Natural killer cell (primary cell): ENCODE measurements at regions not wholly inside any gene's neighbourhood (a gene's known extent, or its start where the extent isn't known, plus 50 kb on each side); places are given as distances from the start of the nearest gene placed in this dataset.

Source experiments
- ATAC-seq, 3 donors: fragments of 150-1000 bp in 2 of 3; fragments of 200-7000 bp in 1 of 3; cut with Tn5 transposase; 1 replicate in 1 of 3; 2 replicates in 2 of 3; pipeline ENCODE4 v1.10.0; 2021; ENCODE audit warnings: mild to moderate bottlenecking in 2 of 3, moderate library complexity in 2 of 3
- DNase-seq, 2 donors: peaks; one replicate each; pipeline versions ENCODE4 v3.0.0 to v3.0.0-alpha.2; 2013 to 2021; ENCODE audit warnings: mixed read lengths in 1 of 2
- H3K27ac ChIP-seq: one replicate; pipeline ENCODE4 v1.5.1; 2013; ENCODE audit warnings: mild to moderate bottlenecking, low read length
- H3K27me3 ChIP-seq: one replicate; pipeline ENCODE4 v1.6.1; 2013; ENCODE audit warnings: low read length; ENCODE audit not compliant: control insufficient read depth, insufficient read depth
- H3K36me3 ChIP-seq: one replicate; pipeline ENCODE4 v1.6.1; 2013; ENCODE audit warnings: low read length; ENCODE audit not compliant: control insufficient read depth, insufficient read depth
- H3K4me1 ChIP-seq: one replicate; pipeline ENCODE4 v1.6.1; 2013; ENCODE audit warnings: low read length; ENCODE audit not compliant: control insufficient read depth, insufficient read depth
- H3K4me3 ChIP-seq: one replicate; pipeline ENCODE4 v1.5.1; 2013; ENCODE audit warnings: low read length
- H3K9me3 ChIP-seq: one replicate; pipeline ENCODE4 v1.6.1; 2013; ENCODE audit warnings: low read length; ENCODE audit not compliant: control insufficient read depth, insufficient read depth
- H3K27ac Mint-ChIP-seq, 2 donors: one replicate each; pipeline ENCODE4 v1.8.0; 2022; ENCODE audit warnings: mild to moderate bottlenecking in 2 of 2, mixed read lengths in 2 of 2, moderate library complexity in 1 of 2
- H3K27me3 Mint-ChIP-seq, 2 donors: one replicate each; pipeline ENCODE4 v1.8.0; 2022; ENCODE audit warnings: low read depth in 2 of 2, mixed read lengths in 2 of 2
- H3K36me3 Mint-ChIP-seq: one replicate; pipeline ENCODE4 v1.8.0; 2022; ENCODE audit warnings: mixed read lengths
- H3K4me1 Mint-ChIP-seq, 2 donors: one replicate each; pipeline ENCODE4 v1.8.0; 2022; ENCODE audit warnings: mixed read lengths in 2 of 2
- H3K4me3 Mint-ChIP-seq: one replicate; pipeline ENCODE4 v1.8.0; 2022; ENCODE audit warnings: mild to moderate bottlenecking, moderate library complexity, mixed read lengths
- H3K9me3 Mint-ChIP-seq, 2 donors: one replicate each; pipeline ENCODE4 v1.8.0; 2022; ENCODE audit warnings: mixed read lengths in 2 of 2
- CTCF ChIP-seq: fragments of 200-600 bp; IDR thresholded peaks from one replicate; pipeline ENCODE4 v1.8.0; 2022; ENCODE audit warnings: antibody characterized with exemption
- WGBS: methylation state at CpG from one replicate; pipeline ENCODE4 v1.1.7; 2013; ENCODE audit warnings: missing lambda C conversion rate; ENCODE audit not compliant: insufficient coverage; 5-methylcytosine and 5-hydroxymethylcytosine counted together
- intact Hi-C: fragments of 100-400 bp; cut with micrococcal nuclease; formaldehyde crosslinking; loops from one replicate; pipeline ENCODE4 v1.14.2; 2022

GRCh38 chr2:35104309-35104708 is 1251.3 kb upstream of the CRIM1 start:
- Mint-ChIP-seq H3K27me3 (no peaks in the 10 kb centered on the region), H3K36me3 (no peaks in the 10 kb centered on the region), H3K4me3 (no peak overlapping the region), H3K4me1 (no peaks in the 10 kb centered on the region), H3K9me3 (peaks cover 2 to 7% of the 10 kb centered on the region in 2 donors), H3K27ac (no peak overlapping the region)
- Histone ChIP-seq H3K27me3 (no peaks in the 10 kb centered on the region), H3K4me1 (no peaks in the 10 kb centered on the region), H3K4me3 (no peak overlapping the region), H3K9me3 (no peaks in the 10 kb centered on the region), H3K27ac (no peak overlapping the region), H3K36me3 (no peaks in the 10 kb centered on the region)
- WGBS, result no CpG with 5 or more reads among the region's 1 CpG
- TF ChIP-seq CTCF, result no peak
- DNase-seq (no peak), ATAC-seq (no peak)
- intact Hi-C loops, result no loop called here

GRCh38 chr2:35099342-35099741 is 1256.2 kb upstream of the CRIM1 start:
- no peak for DNase-seq
- Histone ChIP-seq H3K4me1 (no peaks in the 10 kb centered on the region), H3K4me3 (no peak overlapping the region), H3K36me3 (no peaks in the 10 kb centered on the region), H3K27ac (no peak overlapping the region), H3K9me3 (no peaks in the 10 kb centered on the region), H3K27me3 (no peaks in the 10 kb centered on the region)
- no peak for TF ChIP-seq CTCF
- Mint-ChIP-seq H3K27ac (no peak overlapping the region), H3K9me3 (peaks cover 2 to 14% of the 10 kb centered on the region in 2 donors), H3K27me3 (no peaks in the 10 kb centered on the region), H3K36me3 (no peaks in the 10 kb centered on the region), H3K4me1 (no peaks in the 10 kb centered on the region), H3K4me3 (no peak overlapping the region)
- 58% methylated on average over 1 of the region's 2 CpGs for WGBS
- intact Hi-C loops, result no loop called here
- no peak for ATAC-seq

GRCh38 chr2:35082072-35082471 is 1273.5 kb upstream of the CRIM1 start:
- no peak overlapping the region for H3K4me3 ChIP-seq
- Mint-ChIP-seq H3K36me3 (no peaks in the 10 kb centered on the region), H3K9me3 (peaks cover 13 to 17% of the 10 kb centered on the region in 2 donors), H3K27me3 (no peaks in the 10 kb centered on the region), H3K27ac (no peak overlapping the region), H3K4me3 (no peak overlapping the region), H3K4me1 (no peaks in the 10 kb centered on the region)
- intact Hi-C loops, result no loop called here
- WGBS, result 86% methylated on average over 1 of the region's 4 CpGs
- TF ChIP-seq CTCF, result no peak
- H3K27me3 ChIP-seq, result no peaks in the 10 kb centered on the region
- H3K27ac ChIP-seq, result no peak overlapping the region
- H3K36me3 ChIP-seq, result no peaks in the 10 kb centered on the region
- DNase-seq (no peak), ATAC-seq (no peak)
- H3K4me1 ChIP-seq, result no peaks in the 10 kb centered on the region
- H3K9me3 ChIP-seq, result no peaks in the 10 kb centered on the region

GRCh38 chr2:35081622-35082015 is 1274.0 kb upstream of the CRIM1 start:
- Histone ChIP-seq H3K4me1 (no peaks in the 10 kb centered on the region), H3K36me3 (no peaks in the 10 kb centered on the region), H3K27me3 (no peaks in the 10 kb centered on the region), H3K9me3 (no peaks in the 10 kb centered on the region), H3K27ac (no peak overlapping the region), H3K4me3 (no peak overlapping the region)
- Mint-ChIP-seq H3K36me3 (no peaks in the 10 kb centered on the region), H3K27ac (no peak overlapping the region), H3K4me3 (no peak overlapping the region), H3K27me3 (no peaks in the 10 kb centered on the region), H3K4me1 (no peaks in the 10 kb centered on the region), H3K9me3 (peaks cover 13 to 14% of the 10 kb centered on the region in 2 donors)
- no peak for TF ChIP-seq CTCF
- WGBS, result 100% methylated on average over 1 of the region's 1 CpG
- intact Hi-C loops, result no loop called here
- DNase-seq, result no peak
- ATAC-seq, result no peak
